ENCODE measurements at regions not wholly inside any gene's neighbourhood (a gene's known extent, or its start where the extent isn't known, plus 50 kb on each side); places are given as distances from the start of the nearest gene placed in this dataset.
A peak's percentile ranks its signal among the peaks of the same experiment; 100 is the strongest.

- intact Hi-C loops (cut with micrococcal nuclease) = no loop called here
- no CpG with 5 or more reads among the region's 3 CpGs for WGBS, 2 experiments (ENCODE audit: extremely low coverage in 2 of 2, insufficient read length in 1 of 2)
- POLR2A ChIA-PET (ENCODE audit: unreplicated experiment) = no interaction called here
Measured at GRCh38 chr10:10417671-10418070, 600.0 kb upstream of the CELF2 start.

More at GRCh38 chr10:10417671-10418070, 600.0 kb upstream of the CELF2 start:
- ATAC-seq (ENCODE audit: low read depth) (peak; percentile 51; the same call in 1 of the 2 replicates), DNase-seq (peak; percentile 21)
- H4K20me1 ChIP-seq (ENCODE audit: insufficient read depth, low read length) = no peaks in the 10 kb centered on the region
- CTCF ChIA-PET = no interaction called here
- H2BK120ac ChIP-seq (ENCODE audit: low read depth, low read length) = no peak overlapping the region
- no peak overlapping the region for H3K9ac ChIP-seq (ENCODE audit: low read depth, low read length)
- no peak overlapping the region for H4K5ac ChIP-seq (ENCODE audit: low read depth, low read length)
- no peaks in the 10 kb centered on the region for H3K9me1 ChIP-seq (ENCODE audit: insufficient read depth, low read length)
- H3K4me2 ChIP-seq (ENCODE audit: low read depth, low read length) = no peak overlapping the region
- no peak overlapping the region for H4K8ac ChIP-seq (ENCODE audit: low read depth in 2 of 2, low read length in 2 of 2)
- no peaks in the 10 kb centered on the region for H3K27me3 ChIP-seq (ENCODE audit: control insufficient read depth, insufficient read depth, low read length)
- no peaks in the 10 kb centered on the region for H3K9me3 ChIP-seq (ENCODE audit: control insufficient read depth, insufficient read depth, low read length)
- H2AK9ac ChIP-seq (replicated peaks; ENCODE audit: low read depth, low read length, poor library complexity) = no peak overlapping the region
- H3K56ac ChIP-seq (ENCODE audit: extremely low read depth, insufficient read depth, low read length) = no peak overlapping the region
- no peaks in the 10 kb centered on the region for H3K4me1 ChIP-seq (ENCODE audit: control insufficient read depth, insufficient read depth, low read length)
- in situ Hi-C loops (cut with MboI; ENCODE audit: low sequenced_read_pairs) = no loop called here
- no peak overlapping the region for H3K18ac ChIP-seq (ENCODE audit: low read depth, low read length)
- H2BK5ac ChIP-seq (ENCODE audit: low read depth, low read length, poor library complexity, severe bottlenecking) = no peak overlapping the region
- no TSS peak for BruUV-seq (replicated peaks)
- no peak overlapping the region for H3K4me3 ChIP-seq (ENCODE audit: insufficient read depth, low read depth, low read length)
- H3K14ac ChIP-seq (replicated peaks; ENCODE audit: low read depth, low read length) = no peak overlapping the region
- no peak overlapping the region for H2BK15ac ChIP-seq (ENCODE audit: low read depth, low read length)
- H3K36me3 ChIP-seq (ENCODE audit: control insufficient read depth, insufficient read depth, low read length) = no peaks in the 10 kb centered on the region
- no peaks in the 10 kb centered on the region for H3K79me1 ChIP-seq (ENCODE audit: low read depth in 1 of 2, low read length in 2 of 2)
- dilution Hi-C loops (cut with HindIII; ENCODE audit: low sequenced_read_pairs, unreplicated experiment) = no loop called here
- H2AFZ ChIP-seq (replicated peaks; ENCODE audit: low read length, poor library complexity) = no peak overlapping the region
- no peak overlapping the region for H2AK5ac ChIP-seq (ENCODE audit: low read depth, low read length)
- no peak for TF ChIP-seq MAFK (IDR thresholded peaks at IDR 0.05; ENCODE audit: low read depth, low read length)
- TF ChIP-seq NFE2L2 (IDR thresholded peaks at IDR 0.05; ENCODE audit: low read depth, low read length) = no peak
- no peak for TF ChIP-seq CEBPB (IDR thresholded peaks at IDR 0.05; ENCODE audit: low read depth, low read length)
- TF ChIP-seq POLR2A (IDR thresholded peaks at IDR 0.05; ENCODE audit: low read depth, low read length) = no peak
- TF ChIP-seq, protein P1, sequence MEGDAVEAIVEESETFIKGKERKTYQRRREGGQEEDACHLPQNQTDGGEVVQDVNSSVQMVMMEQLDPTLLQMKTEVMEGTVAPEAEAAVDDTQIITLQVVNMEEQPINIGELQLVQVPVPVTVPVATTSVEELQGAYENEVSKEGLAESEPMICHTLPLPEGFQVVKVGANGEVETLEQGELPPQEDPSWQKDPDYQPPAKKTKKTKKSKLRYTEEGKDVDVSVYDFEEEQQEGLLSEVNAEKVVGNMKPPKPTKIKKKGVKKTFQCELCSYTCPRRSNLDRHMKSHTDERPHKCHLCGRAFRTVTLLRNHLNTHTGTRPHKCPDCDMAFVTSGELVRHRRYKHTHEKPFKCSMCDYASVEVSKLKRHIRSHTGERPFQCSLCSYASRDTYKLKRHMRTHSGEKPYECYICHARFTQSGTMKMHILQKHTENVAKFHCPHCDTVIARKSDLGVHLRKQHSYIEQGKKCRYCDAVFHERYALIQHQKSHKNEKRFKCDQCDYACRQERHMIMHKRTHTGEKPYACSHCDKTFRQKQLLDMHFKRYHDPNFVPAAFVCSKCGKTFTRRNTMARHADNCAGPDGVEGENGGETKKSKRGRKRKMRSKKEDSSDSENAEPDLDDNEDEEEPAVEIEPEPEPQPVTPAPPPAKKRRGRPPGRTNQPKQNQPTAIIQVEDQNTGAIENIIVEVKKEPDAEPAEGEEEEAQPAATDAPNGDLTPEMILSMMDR (conservative IDR thresholded peaks at IDR 0.05; ENCODE audit: low read depth, low read length) = no peak
- TF ChIP-seq SMC3 (IDR thresholded peaks at IDR 0.05; ENCODE audit: low read depth, low read length) = no peak
- no peak for TF ChIP-seq FOS (IDR thresholded peaks at IDR 0.05; ENCODE audit: low read depth, low read length)
- TF ChIP-seq RCOR1 (IDR thresholded peaks at IDR 0.05; ENCODE audit: insufficient replicate concordance, low read length) = no peak
- TF ChIP-seq MXI1 (IDR thresholded peaks at IDR 0.05; ENCODE audit: borderline replicate concordance, low read depth, low read length) = no peak
- no peak overlapping the region for H3K23ac ChIP-seq (ENCODE audit: low read depth, low read length)
- H3K27ac ChIP-seq (ENCODE audit: insufficient read depth, low read length) = no peak overlapping the region
- no peak overlapping the region for H2BK20ac ChIP-seq (ENCODE audit: low read depth, low read length)
- no peak overlapping the region for H4K91ac ChIP-seq (ENCODE audit: insufficient read depth, low read depth, low read length)
- H3K4ac ChIP-seq (ENCODE audit: low read depth, low read length) = no peak overlapping the region

All from IMR-90 (cell line).